ENCODE measurements at regions not wholly inside any gene's neighbourhood (a gene's known extent, or its start where the extent isn't known, plus 50 kb on each side); places are given as distances from the start of the nearest gene placed in this dataset.

DNA sequence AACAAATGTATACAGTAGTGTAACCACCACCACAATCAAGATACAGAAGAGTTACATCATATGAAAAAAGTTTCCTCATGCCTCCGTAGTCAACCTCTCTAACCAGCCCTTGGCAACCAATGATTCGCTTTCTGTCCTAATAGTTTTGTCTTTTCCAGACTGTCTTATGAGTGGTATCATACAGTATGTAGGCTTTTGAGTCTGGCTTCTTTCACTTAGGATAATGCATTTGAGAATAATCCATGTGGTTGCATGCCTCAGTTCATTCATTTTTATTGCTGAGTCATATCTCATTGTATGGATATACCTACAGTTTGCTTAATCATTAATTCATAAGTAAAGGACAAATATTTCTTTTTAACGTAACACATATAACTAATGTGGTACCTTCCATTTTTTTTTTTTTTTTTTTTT, 86.4 kb upstream of the RIPOR2 start:
- Histone ChIP-seq H3K9ac (no peak overlapping the region), H3K27ac (no peak overlapping the region), H4K20me1 (no peaks in the 10 kb centered on the region), H3K4me2 (no peak overlapping the region), H3K36me3 (peaks cover 15% of the 10 kb centered on the region), H3K4me1 (peaks cover 24% of the 10 kb centered on the region), H3K27me3 (no peaks in the 10 kb centered on the region), H3K4me3 (no peak overlapping the region), H3K9me3 (peaks cover 13% of the 10 kb centered on the region)
- TF ChIP-seq Cebpa-rat (IDR thresholded peaks at IDR 0.05), result no peak

- H3K4me1 ChIP-seq, result peaks cover 41% of the 10 kb centered on the region
- H3K27me3 ChIP-seq, result no peaks in the 10 kb centered on the region
- peaks cover 13% of the 10 kb centered on the region for H3K9me3 ChIP-seq
- H3K4me3 ChIP-seq, result no peak overlapping the region
- no peak overlapping the region for H3K9ac ChIP-seq
- H4K20me1 ChIP-seq, result no peaks in the 10 kb centered on the region
- peaks cover 15% of the 10 kb centered on the region for H3K36me3 ChIP-seq
- no peak for TF ChIP-seq Cebpa-rat (IDR thresholded peaks at IDR 0.05)
- H3K4me2 ChIP-seq, result no peak overlapping the region
- H3K27ac ChIP-seq, result no peak overlapping the region
These were observed 88.0 kb upstream of the RIPOR2 start for GRCh38 chr6:25023781-25024180.

- Histone ChIP-seq H3K36me3 (peaks cover 15% of the 10 kb centered on the region), H3K4me2 (no peak overlapping the region), H3K4me3 (no peak overlapping the region), H3K27ac (no peak overlapping the region), H4K20me1 (no peaks in the 10 kb centered on the region), H3K27me3 (no peaks in the 10 kb centered on the region), H3K9me3 (peaks cover 13% of the 10 kb centered on the region), H3K4me1 (peaks cover 51% of the 10 kb centered on the region), H3K9ac (no peak overlapping the region)
- TF ChIP-seq Cebpa-rat (IDR thresholded peaks at IDR 0.05), result no peak
These were observed 89.1 kb upstream of the RIPOR2 start for GRCh38 chr6:25024821-25025220.

GRCh38 chr6:25025248-25025918, 89.6 kb upstream of the RIPOR2 start:
- Histone ChIP-seq H3K4me3 (no peak overlapping the region), H3K4me1 (peaks cover 54% of the 10 kb centered on the region), H3K27ac (no peak overlapping the region; the same call in 1 of the 2 replicates), H3K27me3 (no peaks in the 10 kb centered on the region), H3K4me2 (peak overlapping the region; percentile 83), H3K36me3 (peaks cover 15% of the 10 kb centered on the region), H3K9ac (no peak overlapping the region), H3K9me3 (peaks cover 13% of the 10 kb centered on the region), H4K20me1 (no peaks in the 10 kb centered on the region)
- TF ChIP-seq Cebpa-rat (IDR thresholded peaks at IDR 0.05), result no peak

- peak overlapping the region; percentile 83 for H3K4me2 ChIP-seq
- H3K27me3 ChIP-seq, result no peaks in the 10 kb centered on the region
- peaks cover 13% of the 10 kb centered on the region for H3K9me3 ChIP-seq
- H3K4me3 ChIP-seq, result no peak overlapping the region
- H3K36me3 ChIP-seq, result peaks cover 19% of the 10 kb centered on the region
- TF ChIP-seq Cebpa-rat (IDR thresholded peaks at IDR 0.05), result no peak
- H4K20me1 ChIP-seq, result no peaks in the 10 kb centered on the region
- peaks cover 55% of the 10 kb centered on the region for H3K4me1 ChIP-seq
- no peak overlapping the region for H3K9ac ChIP-seq
- no peak overlapping the region; the same call in 1 of the 2 replicates for H3K27ac ChIP-seq
These were observed 90.2 kb upstream of the RIPOR2 start for GRCh38 chr6:25025919-25026301.

DNA sequence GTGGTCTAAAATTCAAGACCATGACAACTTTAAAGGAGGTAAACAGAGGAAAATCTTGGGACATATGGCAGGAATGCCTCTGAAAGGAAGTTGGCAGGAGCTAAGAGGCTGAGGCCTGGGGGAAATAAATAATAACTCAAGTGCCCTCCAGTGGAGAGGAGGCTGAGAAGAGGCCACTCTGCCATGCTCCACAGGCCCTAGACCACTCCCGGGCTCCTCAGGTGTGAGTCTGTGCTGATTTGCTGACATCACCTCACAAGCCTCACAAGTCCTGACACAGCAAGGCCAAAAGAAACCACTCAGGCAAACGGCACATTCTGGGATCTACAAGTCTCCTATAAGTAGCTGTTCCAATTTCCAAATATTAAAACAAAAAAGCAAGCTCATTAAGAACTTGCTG, 91.0 kb upstream of the RIPOR2 start:
- H3K9ac ChIP-seq, result peak overlapping the region; percentile 67
- H3K4me2 ChIP-seq, result peak overlapping the region; percentile 83
- H3K4me3 ChIP-seq, result peak overlapping the region; percentile 51
- peaks cover 13% of the 10 kb centered on the region for H3K9me3 ChIP-seq
- H3K27me3 ChIP-seq, result no peaks in the 10 kb centered on the region
- H3K27ac ChIP-seq, result peak overlapping the region; percentile 75
- peaks cover 22% of the 10 kb centered on the region for H3K36me3 ChIP-seq
- H4K20me1 ChIP-seq, result no peaks in the 10 kb centered on the region
- H3K4me1 ChIP-seq, result peaks cover 58% of the 10 kb centered on the region
- no peak for TF ChIP-seq Cebpa-rat (IDR thresholded peaks at IDR 0.05)

- Histone ChIP-seq H3K27ac (peak overlapping the region; percentile 75), H3K27me3 (no peaks in the 10 kb centered on the region), H3K4me3 (peak overlapping the region; percentile 51)
These were observed 91.6 kb upstream of the RIPOR2 start for GRCh38 chr6:25027221-25027916.

DNA sequence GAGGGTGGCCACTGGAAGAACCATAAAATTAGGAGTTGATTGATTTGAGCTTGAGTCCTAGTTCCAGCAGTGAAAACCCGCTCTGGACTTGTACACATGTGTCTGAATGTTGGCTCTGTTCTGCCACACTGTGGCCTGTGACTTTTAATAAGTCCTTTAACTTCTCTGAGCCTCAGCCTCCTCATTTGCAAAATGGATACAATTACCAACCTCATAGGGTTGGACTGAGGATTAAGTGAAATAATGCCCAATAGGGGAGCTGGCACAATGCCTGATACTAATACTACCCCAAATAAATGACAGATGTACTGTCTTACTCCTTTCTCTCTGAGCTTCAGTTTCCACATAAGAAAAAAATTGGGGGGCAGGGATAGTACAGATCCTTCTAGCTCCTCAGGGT, 92.6 kb upstream of the RIPOR2 start:
- H3K27me3 ChIP-seq, result no peaks in the 10 kb centered on the region
- peaks cover 20% of the 10 kb centered on the region for H3K36me3 ChIP-seq
- no peak overlapping the region for H3K4me3 ChIP-seq
- peak overlapping the region; percentile 67; the same call in 1 of the 2 replicates for H3K9ac ChIP-seq
- H3K4me1 ChIP-seq, result peaks cover 74% of the 10 kb centered on the region
- H3K4me2 ChIP-seq, result peak overlapping the region; percentile 83
- peaks cover 11% of the 10 kb centered on the region for H3K9me3 ChIP-seq
- peak overlapping the region; percentile 75 for H3K27ac ChIP-seq
- no peaks in the 10 kb centered on the region for H4K20me1 ChIP-seq
- TF ChIP-seq Cebpa-rat (IDR thresholded peaks at IDR 0.05), result no peak

More at GRCh38 chr6:25027221-25027916, 91.6 kb upstream of the RIPOR2 start:
- Histone ChIP-seq H3K4me1 (peaks cover 64% of the 10 kb centered on the region), H3K9me3 (peaks cover 13% of the 10 kb centered on the region), H3K36me3 (peaks cover 22% of the 10 kb centered on the region), H3K4me2 (peak overlapping the region; percentile 83), H4K20me1 (no peaks in the 10 kb centered on the region), H3K9ac (peak overlapping the region; percentile 67)
- TF ChIP-seq Cebpa-rat (IDR thresholded peaks at IDR 0.05), result no peak

DNA sequence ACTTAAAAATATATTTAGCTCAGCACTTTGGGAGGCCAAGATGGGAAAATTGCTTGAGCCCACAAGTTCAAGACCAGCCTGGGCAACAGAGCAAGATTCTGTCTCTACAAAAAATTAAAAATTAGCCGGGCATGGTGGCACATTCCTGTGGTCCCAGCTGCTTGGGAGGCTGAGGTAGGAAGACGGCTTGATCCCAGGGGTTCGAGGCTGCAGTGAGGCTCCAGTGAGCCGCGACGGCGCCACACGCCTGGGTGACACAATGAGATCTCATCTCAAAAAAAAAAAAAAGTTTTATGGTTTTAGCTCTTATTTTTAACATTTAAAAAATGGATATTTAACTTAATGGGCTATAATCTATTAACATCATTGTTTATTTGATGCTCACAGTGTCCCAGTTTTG, 97.2 kb upstream of the RIPOR2 start:
- no peak for TF ChIP-seq Cebpa-rat (IDR thresholded peaks at IDR 0.05)
- Histone ChIP-seq H4K20me1 (no peaks in the 10 kb centered on the region), H3K27me3 (no peaks in the 10 kb centered on the region), H3K36me3 (0 out of 2 replicates have a peak, but pooled peaks cover 7% of the 10 kb centered on the region), H3K4me2 (peak overlapping the region; percentile 92), H3K9me3 (no peaks in the 10 kb centered on the region), H3K4me1 (peaks cover 83% of the 10 kb centered on the region), H3K4me3 (peak overlapping the region; percentile 27; the same call in 1 of the 2 replicates), H3K27ac (peak overlapping the region; percentile 70), H3K9ac (0 out of 2 replicates have a peak overlapping the region, but pooled peaks have one; percentile 27)

DNA sequence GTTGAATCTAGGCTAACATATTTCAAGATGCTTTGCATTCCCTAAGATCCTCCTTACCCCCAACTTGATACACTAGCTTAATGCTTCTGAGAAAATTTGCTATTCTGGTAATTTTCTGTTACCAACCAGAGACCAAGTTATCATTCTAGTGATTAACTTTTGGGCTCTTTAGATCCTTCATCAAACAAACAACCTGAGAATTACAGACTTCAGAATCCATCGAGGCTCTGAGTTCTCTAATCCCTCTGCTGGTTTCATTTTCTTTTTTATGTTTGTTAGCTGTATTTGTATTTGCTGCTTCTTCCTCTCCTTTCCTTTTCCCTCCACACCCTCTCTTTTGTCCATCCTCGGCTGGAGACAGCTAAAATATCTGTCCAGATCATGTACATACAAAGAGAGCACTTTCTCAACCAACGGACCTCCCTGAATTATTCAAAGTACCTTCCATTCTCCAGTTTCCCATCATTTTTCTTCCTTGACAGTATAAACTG, 98.7 kb upstream of the RIPOR2 start:
- peaks cover 79% of the 10 kb centered on the region for H3K4me1 ChIP-seq
- H3K36me3 ChIP-seq, result 0 out of 2 replicates have a peak, but pooled peaks cover 7% of the 10 kb centered on the region
- H3K27me3 ChIP-seq, result no peaks in the 10 kb centered on the region
- no peaks in the 10 kb centered on the region for H3K9me3 ChIP-seq
- peak overlapping the region; percentile 55 for H3K4me3 ChIP-seq
- H4K20me1 ChIP-seq, result no peaks in the 10 kb centered on the region
- TF ChIP-seq Cebpa-rat (IDR thresholded peaks at IDR 0.05), result no peak
- peak overlapping the region; percentile 82 for H3K27ac ChIP-seq
- H3K4me2 ChIP-seq, result peak overlapping the region; percentile 92
- peak overlapping the region; percentile 80 for H3K9ac ChIP-seq

Measured in BLaER1 (cell line).